ENCODE measurements at regions not wholly inside any gene's neighbourhood (a gene's known extent, or its start where the extent isn't known, plus 50 kb on each side); places are given as distances from the start of the nearest gene placed in this dataset.

GRCh38 chr18:51721996-51722395 lies 524.5 kb upstream of the MEX3C start:
- no peak for DNase-seq (ENCODE audit: low spot score)

- no peak for DNase-seq (ENCODE audit: low spot score)
These were observed 527.6 kb upstream of the MEX3C start for GRCh38 chr18:51724790-51725721.

DNA sequence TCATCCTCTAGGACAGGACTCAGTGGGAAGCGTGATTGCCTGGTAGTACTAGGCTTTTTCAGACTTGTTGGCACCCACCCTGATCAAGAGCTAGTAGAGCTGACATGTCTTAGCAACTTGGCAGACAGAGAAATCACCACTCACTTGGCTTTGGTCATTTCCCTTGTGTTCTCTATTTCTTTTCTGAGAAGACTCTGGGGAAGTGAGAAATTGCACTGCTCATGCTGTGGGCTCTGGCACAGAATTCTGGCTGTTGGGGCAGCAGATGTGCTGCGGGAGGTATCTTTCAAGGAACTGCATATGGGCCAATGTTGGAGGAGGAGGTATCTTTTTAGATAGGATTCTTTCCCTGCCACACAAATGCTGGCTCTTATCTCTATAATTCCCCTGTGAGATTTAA lies 529.1 kb upstream of the MEX3C start:
- DNase-seq (ENCODE audit: low spot score): no peak

- no peak for DNase-seq (ENCODE audit: low spot score)
These were observed 530.3 kb upstream of the MEX3C start for GRCh38 chr18:51727780-51728179.

- no peak for DNase-seq (ENCODE audit: low spot score)
These were observed 533.6 kb upstream of the MEX3C start for GRCh38 chr18:51731070-51731469.

- no peak for DNase-seq (ENCODE audit: low spot score)
These were observed 537.1 kb upstream of the MEX3C start for GRCh38 chr18:51734576-51734975.

DNA sequence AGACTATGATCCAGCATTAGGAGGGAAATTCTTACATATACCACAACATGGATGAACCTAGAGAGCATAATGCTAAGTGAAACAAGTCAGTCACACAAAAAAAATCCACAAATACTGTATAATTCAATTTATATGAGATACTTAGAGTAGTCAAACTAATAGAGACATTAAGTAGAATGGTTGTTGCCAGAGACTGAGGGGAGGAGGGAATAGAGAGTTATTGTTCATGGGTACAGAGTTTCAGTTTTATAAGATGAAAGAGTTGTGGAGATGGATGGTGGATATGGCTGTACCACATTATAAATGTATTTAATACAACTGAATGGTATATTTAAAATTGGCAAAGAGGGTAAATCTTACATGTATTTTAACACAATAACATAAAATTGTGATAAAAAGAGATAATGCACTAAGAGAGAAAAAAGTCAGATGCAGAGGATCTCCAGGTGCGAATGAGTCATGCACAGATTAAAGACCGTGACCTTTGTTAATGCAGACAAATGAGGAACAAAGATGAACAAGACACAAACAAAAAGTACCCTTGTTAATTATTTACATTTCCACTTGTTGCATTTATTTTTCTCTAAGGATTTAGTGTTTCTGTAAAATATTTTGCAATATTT lies 541.7 kb upstream of the MEX3C start:
- DNase-seq (ENCODE audit: low spot score): no peak

DNA sequence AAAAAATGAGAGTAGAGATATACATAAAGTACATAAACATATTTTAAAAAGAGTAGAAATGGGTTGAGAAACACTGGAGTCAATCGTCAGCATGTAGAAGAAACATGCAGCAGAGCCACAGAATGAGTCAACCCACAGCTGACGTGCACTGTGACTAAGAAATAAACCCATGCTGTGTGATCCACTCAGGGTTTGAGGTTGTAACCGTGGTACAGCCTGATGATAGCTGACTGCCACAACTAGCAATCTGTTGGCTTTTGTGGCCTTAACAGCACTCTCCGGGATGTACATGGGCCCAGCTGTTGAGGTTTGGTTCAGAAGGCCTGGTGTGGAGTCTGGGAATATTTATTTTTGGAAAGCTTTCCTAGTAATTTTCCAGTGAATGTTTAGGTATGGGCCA lies 554.4 kb upstream of the MEX3C start:
- no peak for DNase-seq (ENCODE audit: low spot score)

- DNase-seq (ENCODE audit: low spot score): no peak
These were observed 556.0 kb upstream of the MEX3C start for GRCh38 chr18:51753365-51754057.

GRCh38 chr18:51754566-51754965 lies 557.1 kb upstream of the MEX3C start:
- DNase-seq (ENCODE audit: low spot score): no peak

DNA sequence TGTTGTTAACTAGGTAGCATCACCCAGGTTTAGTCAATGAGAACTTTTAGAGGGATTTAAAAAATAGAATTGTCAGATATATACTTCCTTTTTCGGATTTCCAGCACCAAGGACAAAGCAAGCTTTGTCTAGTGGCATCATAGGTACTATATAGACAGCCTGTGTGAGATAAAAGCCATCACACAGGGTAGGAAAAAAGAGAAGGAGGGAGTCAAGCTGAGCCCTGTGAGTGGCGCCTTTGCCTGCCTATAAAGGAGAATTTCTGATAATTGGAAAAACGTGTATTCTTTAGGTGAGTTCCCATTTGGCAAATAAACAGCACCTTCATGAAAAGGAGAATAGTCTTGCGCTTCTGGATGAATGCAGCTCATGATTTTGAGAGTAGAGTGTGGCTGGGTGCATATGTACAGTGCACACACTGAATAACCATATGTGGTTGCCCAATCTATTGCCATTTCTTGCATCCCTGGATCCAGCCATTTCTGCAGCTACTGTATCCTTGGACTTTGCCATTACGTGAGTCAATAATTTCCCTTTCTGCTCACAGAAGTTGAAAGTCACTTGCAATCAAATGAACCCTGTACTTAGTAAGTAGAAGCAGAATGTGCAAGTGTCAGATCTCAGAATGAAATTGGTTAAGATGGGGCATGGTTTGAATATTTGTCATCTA lies 559.9 kb upstream of the MEX3C start:
- no peak for DNase-seq (ENCODE audit: low spot score)

DNA sequence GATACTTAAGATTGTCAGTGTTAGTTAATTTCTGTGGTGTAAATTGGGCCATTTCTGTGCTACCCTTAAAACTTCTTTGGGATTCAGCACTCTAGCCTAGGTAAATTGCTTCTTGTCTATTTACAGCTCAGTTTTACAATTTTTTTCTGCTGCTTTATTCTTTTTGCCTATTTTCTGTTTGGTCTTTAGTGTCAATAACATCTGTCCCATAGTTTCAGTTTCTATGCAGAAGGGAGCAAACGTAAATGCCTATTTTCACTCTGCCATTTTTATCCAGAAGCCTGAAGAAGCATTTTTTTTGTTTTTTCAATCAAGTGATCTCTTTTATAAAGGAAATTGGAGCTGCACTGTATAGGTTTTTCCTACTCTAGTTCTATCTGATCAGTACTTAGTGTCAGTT lies 564.9 kb upstream of the MEX3C start:
- no peak for DNase-seq (ENCODE audit: low spot score)

DNA sequence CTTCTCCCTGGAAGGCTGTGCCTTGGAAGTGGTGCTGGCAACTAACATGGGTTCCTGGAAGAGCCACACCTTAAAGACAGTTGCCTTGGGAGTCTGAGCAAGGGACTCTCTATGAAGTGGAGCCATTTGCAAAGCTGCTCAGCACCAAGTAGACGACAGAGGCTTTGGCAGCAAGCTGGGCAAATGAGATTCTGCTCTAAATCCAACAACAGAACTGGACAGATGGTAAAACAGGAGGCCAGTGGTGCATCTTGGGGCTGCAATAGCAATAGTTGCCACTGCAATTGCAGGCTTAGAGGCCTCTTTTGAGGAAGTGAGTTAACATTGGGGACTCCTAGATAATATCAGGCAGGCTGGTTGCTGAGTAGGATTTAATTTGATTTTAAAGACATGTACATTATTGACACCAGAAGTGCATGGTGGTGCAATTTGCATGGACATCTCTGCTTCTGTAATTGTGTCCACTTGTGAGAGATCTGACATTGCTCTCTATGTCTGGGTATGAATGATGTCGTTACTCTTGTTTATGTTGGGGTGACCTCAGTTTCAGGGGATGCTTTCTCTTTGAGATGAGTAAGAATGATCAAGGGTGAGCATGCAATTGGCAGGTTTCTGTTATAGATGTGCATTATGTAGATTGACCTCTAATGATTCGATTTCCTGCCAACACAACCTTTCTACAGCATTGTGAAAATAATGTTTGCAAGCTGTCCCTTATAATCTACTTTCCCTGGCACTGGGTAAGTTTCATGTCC lies 568.3 kb upstream of the MEX3C start:
- no peak for DNase-seq (ENCODE audit: low spot score)

- DNase-seq (ENCODE audit: low spot score): no peak
These were observed 569.8 kb upstream of the MEX3C start for GRCh38 chr18:51767293-51767692.

GRCh38 chr18:51778115-51778514 lies 561.9 kb upstream of the DCC start:
- no peak for DNase-seq (ENCODE audit: low spot score)

DNA sequence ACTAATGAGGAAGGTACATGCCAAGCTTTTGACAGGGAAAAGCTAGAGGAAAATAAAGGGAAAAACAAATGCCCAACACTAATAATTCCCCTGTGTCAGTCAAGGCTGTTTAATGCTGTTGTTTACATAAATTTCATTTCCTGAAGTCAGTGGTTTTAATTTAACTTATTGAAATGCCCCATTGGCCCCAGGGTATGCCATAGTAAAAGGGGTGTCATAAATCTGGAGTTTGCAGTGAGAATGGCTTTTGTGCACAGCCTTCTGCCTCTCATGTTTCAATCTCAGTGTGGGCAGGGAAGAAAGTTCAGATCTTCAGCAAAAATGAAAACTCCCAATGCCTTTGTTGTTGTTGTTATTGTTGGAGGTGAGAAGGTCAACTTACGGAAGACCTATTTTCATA lies 550.1 kb upstream of the DCC start:
- DNase-seq (ENCODE audit: low spot score): no peak

DNA sequence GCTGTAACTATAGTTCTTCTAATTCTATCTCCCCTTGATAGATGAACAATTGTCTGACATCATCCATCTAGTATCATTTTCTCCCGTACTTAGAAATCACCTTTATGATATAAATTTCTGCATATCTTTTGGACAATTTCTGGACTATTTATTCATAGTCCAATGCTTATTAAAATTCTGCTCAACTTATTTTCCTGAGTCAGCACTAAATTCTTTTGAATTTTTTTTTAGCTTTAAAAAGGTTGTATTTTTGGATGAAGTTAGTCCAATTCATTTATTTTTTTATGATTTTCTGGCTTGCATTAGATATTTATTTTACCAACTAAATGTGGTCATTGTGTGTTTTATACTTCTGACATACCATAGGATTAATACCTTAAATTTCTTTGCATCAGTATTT lies 538.5 kb upstream of the DCC start:
- no peak for DNase-seq (ENCODE audit: low spot score)

DNA sequence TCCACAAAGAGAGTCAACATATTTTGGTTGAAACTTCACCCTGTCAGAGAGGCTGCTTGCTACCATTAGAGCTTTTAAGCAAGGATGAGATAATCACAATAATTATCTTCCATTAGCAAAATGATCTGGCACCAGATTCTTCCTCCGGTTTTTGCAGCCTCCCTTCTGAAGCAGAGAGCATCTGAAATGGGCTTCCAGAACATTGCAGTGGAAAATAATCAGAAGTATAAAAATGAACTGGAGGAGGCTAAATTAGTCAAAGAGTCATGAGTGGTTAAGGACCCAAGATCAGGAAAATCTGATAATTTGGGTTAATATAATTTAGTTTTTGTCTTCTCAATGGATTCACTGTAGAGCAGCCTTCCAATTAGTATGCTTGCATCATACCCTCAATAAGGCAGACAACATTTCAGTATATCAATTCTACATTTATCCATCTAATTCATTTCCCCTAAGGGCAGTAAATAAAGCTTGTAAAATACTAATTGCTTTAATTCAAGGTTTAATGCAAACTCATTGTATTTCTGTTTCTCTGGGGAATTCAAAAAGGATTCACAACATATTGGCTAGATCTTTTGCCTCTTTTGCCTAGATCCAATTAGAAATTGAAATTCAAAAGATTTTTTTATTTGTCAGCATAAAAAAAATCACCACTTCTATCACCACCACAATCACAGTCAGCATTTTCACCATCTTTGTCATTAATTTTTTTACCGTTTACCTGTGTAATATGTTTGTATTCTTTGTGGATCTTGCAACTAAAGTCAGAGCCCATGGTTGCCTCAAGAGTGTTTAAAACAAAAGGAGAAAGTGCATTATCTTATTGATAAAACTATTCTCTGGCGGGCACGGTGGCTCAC lies 537.2 kb upstream of the DCC start:
- no peak for DNase-seq (ENCODE audit: low spot score)

- DNase-seq (ENCODE audit: low spot score): no peak
These were observed 532.7 kb upstream of the DCC start for GRCh38 chr18:51807336-51807735.

DNA sequence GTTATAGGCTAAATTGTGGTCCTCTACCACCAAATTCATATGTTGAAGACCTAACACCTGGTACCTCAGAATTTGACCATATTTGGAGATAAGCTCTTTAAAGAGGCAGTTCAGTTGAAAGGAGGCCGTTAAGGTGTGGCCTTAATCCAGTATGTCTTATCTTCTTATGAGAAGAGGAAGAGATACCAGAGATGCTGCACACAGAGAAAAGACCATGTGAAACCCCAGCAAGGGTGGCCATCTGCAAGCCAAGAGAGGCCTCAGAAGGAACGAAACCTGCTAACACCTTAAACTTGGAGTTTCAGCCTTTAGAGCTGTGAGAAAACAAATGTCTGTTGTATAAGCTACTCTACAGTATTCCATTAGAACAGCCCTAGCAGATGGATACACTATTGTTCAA lies 528.1 kb upstream of the DCC start:
- DNase-seq (ENCODE audit: low spot score): no peak
